ENCODE measurements at regions not wholly inside any gene's neighbourhood (a gene's known extent, or its start where the extent isn't known, plus 50 kb on each side); places are given as distances from the start of the nearest gene placed in this dataset.

DNA sequence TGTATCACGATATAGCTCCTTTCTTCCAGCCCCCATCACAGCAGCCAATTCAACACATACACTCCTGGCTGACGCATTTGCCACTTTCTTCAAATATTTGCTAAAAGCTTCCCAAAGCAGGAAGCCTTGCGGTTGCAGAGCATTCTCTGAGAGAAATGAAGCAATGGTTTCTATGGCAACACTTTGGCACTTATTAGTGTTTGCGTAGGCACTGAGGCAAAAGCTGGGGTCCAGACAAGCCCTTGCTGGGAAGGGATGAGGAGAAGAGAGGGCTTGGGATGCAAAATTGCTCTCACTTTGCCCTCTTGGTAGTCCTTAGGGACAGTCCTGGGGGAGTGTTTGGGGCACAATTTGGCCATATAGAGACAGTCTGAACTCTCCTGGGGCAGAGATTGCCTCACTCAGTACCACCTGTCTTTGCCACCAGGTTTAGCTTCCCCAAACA lies 55.0 kb upstream of the PAK3 start:
- no peak for TF ChIP-seq POLR2A (IDR thresholded peaks at IDR 0.05)
- TF ChIP-seq, protein P1, sequence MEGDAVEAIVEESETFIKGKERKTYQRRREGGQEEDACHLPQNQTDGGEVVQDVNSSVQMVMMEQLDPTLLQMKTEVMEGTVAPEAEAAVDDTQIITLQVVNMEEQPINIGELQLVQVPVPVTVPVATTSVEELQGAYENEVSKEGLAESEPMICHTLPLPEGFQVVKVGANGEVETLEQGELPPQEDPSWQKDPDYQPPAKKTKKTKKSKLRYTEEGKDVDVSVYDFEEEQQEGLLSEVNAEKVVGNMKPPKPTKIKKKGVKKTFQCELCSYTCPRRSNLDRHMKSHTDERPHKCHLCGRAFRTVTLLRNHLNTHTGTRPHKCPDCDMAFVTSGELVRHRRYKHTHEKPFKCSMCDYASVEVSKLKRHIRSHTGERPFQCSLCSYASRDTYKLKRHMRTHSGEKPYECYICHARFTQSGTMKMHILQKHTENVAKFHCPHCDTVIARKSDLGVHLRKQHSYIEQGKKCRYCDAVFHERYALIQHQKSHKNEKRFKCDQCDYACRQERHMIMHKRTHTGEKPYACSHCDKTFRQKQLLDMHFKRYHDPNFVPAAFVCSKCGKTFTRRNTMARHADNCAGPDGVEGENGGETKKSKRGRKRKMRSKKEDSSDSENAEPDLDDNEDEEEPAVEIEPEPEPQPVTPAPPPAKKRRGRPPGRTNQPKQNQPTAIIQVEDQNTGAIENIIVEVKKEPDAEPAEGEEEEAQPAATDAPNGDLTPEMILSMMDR (IDR thresholded peaks at IDR 0.05): no peak
